CD4-positive, alpha-beta T cell treated with Interferon alpha-2 for 1 hour (primary cell): ENCODE measurements at regions not wholly inside any gene's neighbourhood (a gene's known extent, or its start where the extent isn't known, plus 50 kb on each side); places are given as distances from the start of the nearest gene placed in this dataset.
"Not testable (repeated sequence)": the region's sequence is repeated elsewhere in the genome, so short reads cannot be mapped to it uniquely, and the experiment has no call there.

Experiments
- DNase-seq, 2 donors: peaks; one replicate each; pipeline ENCODE4 v3.0.0-alpha.2; 2020 to 2022

DNA sequence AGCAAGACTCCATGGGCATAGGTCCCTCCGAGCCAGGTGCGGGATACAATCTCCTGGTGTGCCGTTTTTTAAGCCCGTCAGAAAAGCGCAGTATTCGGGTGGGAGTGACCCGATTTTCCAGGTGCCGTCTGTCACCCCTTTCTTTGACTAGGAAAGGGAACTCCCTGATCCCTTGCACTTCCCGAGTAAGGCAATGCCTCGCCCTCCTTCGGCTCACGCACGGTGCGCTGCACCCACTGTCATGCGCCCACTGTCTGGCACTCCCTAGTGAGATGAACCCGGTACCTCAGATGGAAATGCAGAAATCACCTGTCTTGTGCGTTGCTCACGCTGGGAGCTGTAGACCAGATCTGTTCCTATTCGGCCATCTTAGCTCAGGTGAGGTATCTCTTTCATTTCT is 344.1 kb upstream of the ZNF32 start:
- not testable (repeated sequence) for DNase-seq

- DNase-seq = no peak
These were observed 337.7 kb upstream of the ZNF32 start for GRCh38 chr10:43986374-43986773.

DNA sequence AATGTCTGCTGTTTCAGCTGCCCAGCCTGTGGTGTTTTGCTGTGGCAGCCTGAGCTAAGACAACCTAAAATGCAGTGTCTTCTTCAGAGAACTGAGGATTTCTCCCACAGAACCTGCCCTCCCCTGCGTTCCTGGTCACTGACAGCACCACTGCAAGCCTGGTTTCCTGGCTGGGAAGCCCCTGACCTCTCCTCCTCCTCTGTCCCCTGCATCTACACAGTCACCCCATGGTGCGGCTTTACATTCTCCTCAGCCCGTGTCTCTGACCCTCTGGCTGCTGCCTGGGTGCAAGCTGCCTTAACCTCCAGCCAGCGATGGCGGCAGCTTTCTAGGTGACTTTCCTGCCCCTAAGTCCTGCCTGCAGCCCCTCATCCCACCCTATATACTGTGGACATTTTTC is 337.3 kb upstream of the ZNF32 start:
- no peak for DNase-seq

DNA sequence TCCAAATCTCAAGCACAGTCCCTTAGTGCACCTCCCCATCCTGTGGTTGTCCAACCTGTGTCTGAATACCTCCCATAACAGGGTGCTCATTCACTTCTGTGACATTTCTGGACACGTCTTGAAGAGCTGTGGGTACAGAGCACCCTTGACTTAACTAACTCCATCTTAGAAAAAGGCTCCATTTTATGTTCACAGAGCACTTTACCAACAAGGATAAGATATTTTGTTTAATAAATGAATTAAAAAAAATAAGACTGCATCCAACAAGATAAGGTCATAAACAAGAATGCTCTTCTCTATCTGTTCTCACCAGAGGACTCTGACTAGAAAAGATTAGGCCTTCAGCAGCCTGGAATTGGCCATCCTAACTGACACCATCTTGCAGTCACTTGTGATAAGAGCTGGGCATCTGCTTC is 335.2 kb upstream of the ZNF32 start:
- DNase-seq = no peak

DNA sequence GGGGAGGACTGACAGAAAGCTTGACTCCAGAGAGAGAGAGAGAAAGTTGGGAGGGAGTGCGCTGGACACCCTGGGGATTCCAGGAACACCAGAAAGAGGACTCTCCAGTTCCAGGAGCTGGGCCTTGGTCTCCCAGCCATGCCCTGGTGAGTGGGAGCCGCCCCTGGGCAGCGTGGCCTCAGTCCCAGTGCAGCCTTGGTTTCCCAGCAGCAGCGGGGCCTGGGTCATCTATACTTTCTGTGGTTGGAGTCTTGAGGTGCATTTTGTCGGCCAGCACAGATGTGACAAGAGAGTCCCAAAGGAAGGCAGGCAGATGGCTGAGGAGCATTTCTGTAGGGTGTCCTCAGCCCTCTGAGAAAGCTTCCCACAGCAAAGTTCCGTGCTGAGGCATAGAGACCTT is 334.7 kb upstream of the ZNF32 start:
- DNase-seq = no peak

- DNase-seq = no peak
These were observed 333.6 kb upstream of the ZNF32 start for GRCh38 chr10:43982250-43982649.

DNA sequence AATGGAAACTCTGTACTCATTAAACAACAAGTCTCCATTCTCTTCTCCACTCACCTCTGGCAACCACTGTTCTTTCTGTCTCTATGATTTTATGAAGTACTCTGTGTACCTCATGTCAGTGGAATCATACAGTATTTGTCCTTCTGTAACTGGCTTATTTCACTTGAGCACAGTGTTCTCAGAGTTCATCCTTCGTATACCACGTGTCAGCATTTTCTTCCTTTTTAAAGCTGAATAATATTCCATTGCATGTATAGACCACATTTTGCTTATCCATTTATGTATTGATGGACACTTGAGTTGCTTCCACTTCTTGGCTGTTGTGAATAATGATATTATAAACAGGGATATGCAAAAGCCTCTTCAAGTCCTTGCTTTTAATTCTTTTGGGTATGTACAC is 333.0 kb upstream of the ZNF32 start:
- DNase-seq = no peak

DNA sequence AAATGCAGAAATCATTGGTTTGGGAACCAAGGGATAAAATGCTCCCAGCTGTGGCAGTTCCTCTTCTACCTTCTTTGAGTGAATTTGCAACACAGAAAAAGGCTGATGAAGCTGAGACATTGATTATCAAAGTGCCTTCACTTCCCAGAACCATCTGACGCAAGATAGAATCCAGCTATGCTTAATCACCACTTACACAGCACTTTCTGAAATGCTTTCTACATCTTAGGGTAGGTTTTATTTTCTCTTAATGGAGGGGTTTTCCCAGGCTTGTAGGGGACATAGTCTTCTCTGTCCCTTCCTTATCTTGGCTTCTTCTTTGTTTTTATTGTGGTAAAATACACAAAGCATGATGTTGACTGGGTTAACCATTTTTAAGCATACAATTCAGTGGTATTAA is 332.6 kb upstream of the ZNF32 start:
- no peak for DNase-seq

GRCh38 chr10:43980715-43981114 is 332.0 kb upstream of the ZNF32 start:
- no peak for DNase-seq

GRCh38 chr10:43980313-43980712 is 331.6 kb upstream of the ZNF32 start:
- no peak for DNase-seq

GRCh38 chr10:43979551-43979950 is 330.9 kb upstream of the ZNF32 start:
- no peak for DNase-seq

DNA sequence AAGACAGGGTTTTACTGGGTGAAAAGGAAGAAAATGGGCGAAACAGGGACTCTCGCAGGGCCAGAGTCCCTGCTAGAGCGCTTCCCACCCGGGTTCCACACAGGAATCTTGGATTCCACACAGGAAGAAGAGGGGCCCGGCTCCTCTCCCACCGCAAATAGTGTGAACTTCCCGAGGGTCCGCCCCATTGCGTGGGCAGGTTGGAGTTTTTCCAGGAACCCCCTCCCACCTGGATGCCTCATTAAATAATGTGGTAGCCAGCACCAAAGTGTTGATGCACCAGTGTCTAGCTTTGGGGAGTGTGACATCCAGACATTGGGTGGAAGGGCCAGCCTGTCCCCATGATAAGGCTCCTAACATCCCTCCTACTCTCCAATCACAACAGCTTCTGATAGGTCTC is 330.3 kb upstream of the ZNF32 start:
- DNase-seq = no peak

DNA sequence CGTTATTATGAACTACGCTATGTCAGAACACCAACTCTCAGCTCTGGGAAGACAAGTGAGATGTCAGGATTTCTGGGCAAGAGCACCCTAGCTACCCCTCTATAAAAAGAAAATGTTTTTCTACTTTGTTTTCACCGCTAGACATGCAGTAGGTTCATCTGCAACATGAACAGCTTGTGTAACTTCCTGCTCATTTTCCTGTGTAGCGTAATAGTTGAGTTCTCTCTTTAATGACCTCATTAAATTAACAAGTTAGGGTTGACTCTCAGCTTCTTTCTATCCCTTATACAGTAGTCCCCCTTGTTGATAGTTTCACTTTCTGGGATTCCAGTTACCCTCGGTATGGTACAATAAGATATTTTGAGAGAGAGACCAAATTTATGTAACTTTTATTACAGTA is 329.4 kb upstream of the ZNF32 start:
- no peak for DNase-seq

DNA sequence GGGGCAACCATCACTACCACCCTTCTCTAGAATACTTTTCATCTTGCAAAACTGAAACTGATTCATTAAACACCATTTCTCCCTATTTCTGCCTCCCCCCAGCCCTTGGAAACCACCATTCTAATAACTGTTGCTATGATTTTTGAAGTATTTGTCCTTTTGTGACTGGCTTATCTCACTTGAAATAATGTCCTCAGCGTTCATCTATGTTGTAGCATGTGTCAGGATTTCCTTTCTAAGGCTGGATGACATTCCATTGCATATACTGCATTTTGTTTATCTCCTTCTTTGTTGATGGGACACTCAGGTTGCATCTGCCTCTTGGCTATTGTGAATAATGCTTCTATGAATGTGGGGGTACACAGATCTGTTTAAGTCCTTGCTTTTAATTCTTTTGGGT is 327.6 kb upstream of the ZNF32 start:
- DNase-seq = no peak

DNA sequence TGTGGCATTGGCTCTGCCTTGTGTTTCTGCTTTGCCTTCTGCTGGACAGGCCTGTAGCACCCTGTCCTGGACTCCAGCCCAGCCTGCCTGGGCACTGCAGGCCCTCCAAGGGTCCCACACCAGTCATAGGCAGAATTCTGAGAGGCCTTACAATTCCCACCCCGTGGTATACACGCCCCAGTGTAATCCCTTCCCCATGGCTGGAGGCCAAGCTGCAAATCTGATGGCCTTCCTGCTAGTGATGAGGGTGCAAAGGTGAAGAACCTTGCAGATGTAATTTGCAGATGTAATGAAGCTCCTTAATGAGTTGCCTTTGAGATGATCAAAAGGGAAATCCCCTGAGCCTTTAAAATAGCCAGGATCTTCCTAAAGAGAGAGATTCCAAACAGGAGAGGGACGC is 325.1 kb upstream of the ZNF32 start:
- no peak for DNase-seq

- DNase-seq = no peak
These were observed 324.4 kb upstream of the ZNF32 start for GRCh38 chr10:43972976-43973647.

DNA sequence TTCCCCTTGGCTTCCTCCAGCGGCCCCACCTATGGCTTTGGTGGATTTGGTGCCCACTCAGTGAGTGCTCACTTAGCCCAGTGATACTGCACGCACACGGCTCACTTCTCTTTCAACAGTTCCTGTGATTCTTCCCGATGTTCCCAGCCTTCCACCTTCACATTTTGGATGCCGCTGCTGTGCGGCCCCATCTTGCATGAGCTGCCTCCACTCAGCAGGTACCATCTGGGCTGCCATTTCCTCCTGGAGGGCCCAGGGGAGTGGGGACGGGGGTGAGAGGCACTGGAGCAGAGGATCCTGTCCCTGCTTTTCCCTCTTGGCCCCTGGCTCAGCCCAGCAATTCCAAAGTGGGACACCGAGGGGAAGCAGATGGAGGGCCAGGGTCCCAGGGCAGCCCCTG is 323.3 kb upstream of the ZNF32 start:
- DNase-seq = no peak

DNA sequence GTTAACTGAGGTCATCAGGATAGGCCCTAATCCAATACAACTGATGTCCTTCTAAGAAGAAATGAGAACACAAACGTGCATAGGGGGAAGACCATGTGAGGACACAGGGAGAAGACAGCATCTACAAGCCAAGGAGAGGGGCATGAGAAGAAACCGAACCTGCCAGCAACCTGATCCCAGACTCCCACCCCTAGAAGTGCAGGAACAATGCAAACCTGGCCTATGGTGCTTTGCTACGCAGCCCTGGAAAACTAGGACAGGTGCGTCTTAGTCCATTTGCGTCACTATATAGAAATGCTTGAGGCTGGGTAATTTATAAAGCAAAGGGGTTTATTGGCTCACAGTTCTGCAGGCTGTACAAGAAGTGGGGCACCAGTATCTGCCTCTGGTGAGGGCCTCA is 322.6 kb upstream of the ZNF32 start:
- DNase-seq = no peak

- no peak for DNase-seq
These were observed 322.0 kb upstream of the ZNF32 start for GRCh38 chr10:43970717-43971116.

GRCh38 chr10:43970018-43970698 is 321.5 kb upstream of the ZNF32 start:
- no peak for DNase-seq

DNA sequence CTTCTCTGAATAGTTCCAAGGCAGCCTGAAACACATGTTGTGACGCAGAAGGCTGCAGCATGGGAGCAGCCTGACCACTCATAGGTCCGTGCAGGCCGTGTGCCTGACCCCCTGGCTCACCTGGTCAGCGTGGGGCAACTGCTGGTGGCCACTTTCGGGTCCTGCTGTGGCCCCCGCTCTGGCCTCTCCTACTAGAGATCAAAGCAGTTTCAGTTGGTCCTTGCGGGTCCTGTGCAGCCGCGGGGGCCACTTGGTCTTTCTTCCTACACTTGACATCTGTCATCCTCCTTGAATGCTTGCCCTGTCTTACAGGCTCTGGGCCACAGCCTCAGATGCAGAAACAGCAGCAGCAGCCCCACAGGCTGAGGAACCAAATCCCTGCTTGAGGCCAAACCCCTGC is 320.8 kb upstream of the ZNF32 start:
- DNase-seq = no peak

DNA sequence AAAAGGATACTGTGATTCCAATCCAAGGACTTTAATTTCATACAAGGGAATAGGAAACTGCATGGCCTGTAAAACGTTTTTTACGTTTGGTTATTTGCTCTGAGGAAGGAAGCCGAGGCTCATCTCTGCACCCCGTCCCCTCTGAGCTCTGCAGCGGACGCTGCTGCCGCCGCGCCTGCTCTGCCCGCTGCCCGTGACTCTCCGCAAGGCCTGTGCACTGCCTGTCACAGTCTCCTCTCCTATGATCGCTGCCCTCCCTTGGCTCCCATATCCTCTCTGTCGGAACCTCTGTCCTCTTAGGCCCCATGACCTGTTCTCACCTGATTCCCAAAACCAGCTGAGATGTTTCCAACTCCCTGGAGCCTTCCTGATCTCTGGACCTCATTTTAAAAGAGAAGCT is 320.3 kb upstream of the ZNF32 start:
- no peak for DNase-seq

- no peak for DNase-seq
These were observed 319.4 kb upstream of the ZNF32 start for GRCh38 chr10:43968076-43968475.

GRCh38 chr10:43966571-43966965 is 317.9 kb upstream of the ZNF32 start:
- DNase-seq = no peak

- no peak for DNase-seq
These were observed 317.4 kb upstream of the ZNF32 start for GRCh38 chr10:43965918-43966570.
